CD4-positive, alpha-beta T cell treated with Interleukin-21 for 1 hour (primary cell): ENCODE measurements at regions not wholly inside any gene's neighbourhood (a gene's known extent, or its start where the extent isn't known, plus 50 kb on each side); places are given as distances from the start of the nearest gene placed in this dataset.
A peak's percentile ranks its signal among the peaks of the same experiment; 100 is the strongest.

ENCODE experiments used
- DNase-seq: peaks from one replicate; pipeline ENCODE4 v3.0.0-alpha.2; 2020

- DNase-seq: no peak
Measured at GRCh38 chr9:1776668-1777067, 238.5 kb upstream of the SMARCA2 start.

GRCh38 chr9:1791191-1791590 lies 224.0 kb upstream of the SMARCA2 start:
- DNase-seq: no peak

- no peak for DNase-seq
Measured at GRCh38 chr9:1794547-1795270, 220.4 kb upstream of the SMARCA2 start.

- no peak for DNase-seq
Measured at GRCh38 chr9:1804128-1804865, 210.8 kb upstream of the SMARCA2 start.

- no peak for DNase-seq
Measured at GRCh38 chr9:1829719-1830118, 185.4 kb upstream of the SMARCA2 start.

- no peak for DNase-seq
Measured at GRCh38 chr9:1832960-1833359, 182.2 kb upstream of the SMARCA2 start.

- DNase-seq: no peak
Measured at GRCh38 chr9:1837453-1838084, 177.6 kb upstream of the SMARCA2 start.

- DNase-seq: no peak
Measured at GRCh38 chr9:1839909-1840308, 175.2 kb upstream of the SMARCA2 start.

- DNase-seq: no peak
Measured at GRCh38 chr9:1845425-1845824, 169.7 kb upstream of the SMARCA2 start.

- no peak for DNase-seq
Measured at GRCh38 chr9:1855726-1856125, 159.4 kb upstream of the SMARCA2 start.

GRCh38 chr9:1857808-1858207 lies 157.3 kb upstream of the SMARCA2 start:
- no peak for DNase-seq

GRCh38 chr9:1869843-1870242 lies 145.3 kb upstream of the SMARCA2 start:
- DNase-seq: peak; percentile 36

- no peak for DNase-seq
Measured at GRCh38 chr9:1870915-1871314, 144.2 kb upstream of the SMARCA2 start.

GRCh38 chr9:1871626-1872419 lies 143.3 kb upstream of the SMARCA2 start:
- DNase-seq: no peak

- DNase-seq: no peak
Measured at GRCh38 chr9:1875251-1875851, 139.8 kb upstream of the SMARCA2 start.

- no peak for DNase-seq
Measured at GRCh38 chr9:1875921-1876448, 139.2 kb upstream of the SMARCA2 start.

- DNase-seq: no peak
Measured at GRCh38 chr9:1876891-1877496, 138.2 kb upstream of the SMARCA2 start.

GRCh38 chr9:1877951-1878350 lies 137.2 kb upstream of the SMARCA2 start:
- no peak for DNase-seq

GRCh38 chr9:1878811-1879210 lies 136.3 kb upstream of the SMARCA2 start:
- DNase-seq: no peak

- no peak for DNase-seq
Measured at GRCh38 chr9:1879501-1879900, 135.6 kb upstream of the SMARCA2 start.

- no peak for DNase-seq
Measured at GRCh38 chr9:1880038-1880565, 135.0 kb upstream of the SMARCA2 start.
